ENCODE measurements at regions not wholly inside any gene's neighbourhood (a gene's known extent, or its start where the extent isn't known, plus 50 kb on each side); places are given as distances from the start of the nearest gene placed in this dataset.

GRCh38 chr7:138297526-138297925 is 162.5 kb upstream of the TRIM24 start:
- intact Hi-C loops (cut with DNase I), result no loop called here
- WGBS, result 52% methylated on average over 3 of the region's 3 CpGs
- Histone ChIP-seq H3K27ac (no peak overlapping the region), H3K9me3 (no peaks in the 10 kb centered on the region), H3K4me1 (replicated peaks) (no peaks in the 10 kb centered on the region), H3K27me3 (replicated peaks; ENCODE audit: insufficient read depth) (no peaks in the 10 kb centered on the region), H3K36me3 (no peaks in the 10 kb centered on the region), H3K4me3 (no peak overlapping the region)
- no peak for DNase-seq (ENCODE audit: low spot score)
- TF ChIP-seq POLR2AphosphoS5 (IDR thresholded peaks at IDR 0.05), result no peak

- DNase-seq (ENCODE audit: low spot score), result no peak
- 75% methylated on average over 3 of the region's 3 CpGs for WGBS
- H3K27me3 ChIP-seq (replicated peaks; ENCODE audit: insufficient read depth), result no peaks in the 10 kb centered on the region
- intact Hi-C loops (cut with DNase I), result no loop called here
- no peaks in the 10 kb centered on the region for H3K36me3 ChIP-seq
- no peaks in the 10 kb centered on the region for H3K9me3 ChIP-seq
- TF ChIP-seq POLR2A (IDR thresholded peaks at IDR 0.05) (no peak), POLR2AphosphoS5 (IDR thresholded peaks at IDR 0.05) (no peak), CTCF (IDR thresholded peaks at IDR 0.05) (no peak)
- H3K27ac ChIP-seq, result no peak overlapping the region
- H3K4me1 ChIP-seq (replicated peaks), result no peaks in the 10 kb centered on the region
- no peak overlapping the region for H3K4me3 ChIP-seq
These were observed 161.0 kb upstream of the TRIM24 start for GRCh38 chr7:138299066-138299465.

GRCh38 chr7:138303230-138304070 is 156.6 kb upstream of the TRIM24 start:
- Histone ChIP-seq H3K27ac (no peak overlapping the region), H3K4me1 (replicated peaks) (no peaks in the 10 kb centered on the region), H3K36me3 (no peaks in the 10 kb centered on the region), H3K4me3 (no peak overlapping the region), H3K27me3 (replicated peaks; ENCODE audit: insufficient read depth) (no peaks in the 10 kb centered on the region), H3K9me3 (no peaks in the 10 kb centered on the region)
- intact Hi-C loops (cut with DNase I), result no loop called here
- WGBS, result 81% methylated on average over 6 of the region's 6 CpGs
- no peak for DNase-seq (ENCODE audit: low spot score)
- TF ChIP-seq CTCF (IDR thresholded peaks at IDR 0.05) (no peak), POLR2A (IDR thresholded peaks at IDR 0.05) (no peak), POLR2AphosphoS5 (IDR thresholded peaks at IDR 0.05) (no peak)

GRCh38 chr7:138304071-138304320 is 156.1 kb upstream of the TRIM24 start:
- no peaks in the 10 kb centered on the region for H3K36me3 ChIP-seq
- 91% methylated on average over 1 of the region's 1 CpG for WGBS
- H3K4me3 ChIP-seq, result no peak overlapping the region
- no peaks in the 10 kb centered on the region for H3K4me1 ChIP-seq (replicated peaks)
- intact Hi-C loops (cut with DNase I), result no loop called here
- DNase-seq (ENCODE audit: low spot score), result no peak
- no peak for TF ChIP-seq POLR2AphosphoS5 (IDR thresholded peaks at IDR 0.05)
- no peak for TF ChIP-seq CTCF (IDR thresholded peaks at IDR 0.05)
- no peak for TF ChIP-seq POLR2A (IDR thresholded peaks at IDR 0.05)
- no peaks in the 10 kb centered on the region for H3K27me3 ChIP-seq (replicated peaks; ENCODE audit: insufficient read depth)
- no peak overlapping the region for H3K27ac ChIP-seq
- H3K9me3 ChIP-seq, result no peaks in the 10 kb centered on the region

- no peaks in the 10 kb centered on the region for H3K27me3 ChIP-seq (replicated peaks; ENCODE audit: insufficient read depth)
- no peaks in the 10 kb centered on the region for H3K4me1 ChIP-seq (replicated peaks)
- no peak for DNase-seq (ENCODE audit: low spot score)
- H3K27ac ChIP-seq, result no peak overlapping the region
- no peaks in the 10 kb centered on the region for H3K9me3 ChIP-seq
- WGBS, result 75% methylated on average over 3 of the region's 3 CpGs
- no peaks in the 10 kb centered on the region for H3K36me3 ChIP-seq
- TF ChIP-seq POLR2AphosphoS5 (IDR thresholded peaks at IDR 0.05) (no peak), POLR2A (IDR thresholded peaks at IDR 0.05) (no peak), CTCF (IDR thresholded peaks at IDR 0.05) (no peak)
- H3K4me3 ChIP-seq, result no peak overlapping the region
- intact Hi-C loops (cut with DNase I), result no loop called here
These were observed 152.4 kb upstream of the TRIM24 start for GRCh38 chr7:138307633-138308032.
